HG03108 (cell line): ENCODE measurements at regions not wholly inside any gene's neighbourhood (a gene's known extent, or its start where the extent isn't known, plus 50 kb on each side); places are given as distances from the start of the nearest gene placed in this dataset.
"Not testable (repeated sequence)": the region's sequence is repeated elsewhere in the genome, so short reads cannot be mapped to it uniquely, and the experiment has no call there.

Experiments used
- ATAC-seq: cut with Tn5 transposase; IDR thresholded peaks from one replicate; pipeline ENCODE4 v1.9.1; 2021; ENCODE audit warnings: moderate library complexity; ENCODE audit not compliant: unreplicated experiment

GRCh38 chr5:126137891-126138280 is 285.3 kb upstream of the GRAMD2B start:
- no peak for ATAC-seq

GRCh38 chr5:126138281-126138931 is 284.8 kb upstream of the GRAMD2B start:
- ATAC-seq, result no peak

- ATAC-seq, result no peak
Measured at GRCh38 chr5:126139086-126139485, 284.1 kb upstream of the GRAMD2B start.

GRCh38 chr5:126139773-126140172 is 283.4 kb upstream of the GRAMD2B start:
- no peak for ATAC-seq

- ATAC-seq, result no peak
Measured at GRCh38 chr5:126143622-126144021, 279.6 kb upstream of the GRAMD2B start.

GRCh38 chr5:126150319-126150718 is 272.9 kb upstream of the GRAMD2B start:
- ATAC-seq, result not testable (repeated sequence)

GRCh38 chr5:126155298-126155697 is 267.9 kb upstream of the GRAMD2B start:
- ATAC-seq, result not testable (repeated sequence)

GRCh38 chr5:126166368-126166767 is 256.8 kb upstream of the GRAMD2B start:
- ATAC-seq, result no peak

GRCh38 chr5:126168785-126169184 is 254.4 kb upstream of the GRAMD2B start:
- no peak for ATAC-seq

- ATAC-seq, result no peak
Measured at GRCh38 chr5:126171916-126172315, 251.3 kb upstream of the GRAMD2B start.

- ATAC-seq, result no peak
Measured at GRCh38 chr5:126172812-126173211, 250.4 kb upstream of the GRAMD2B start.

- no peak for ATAC-seq
Measured at GRCh38 chr5:126178521-126178920, 244.7 kb upstream of the GRAMD2B start.

GRCh38 chr5:126182971-126183695 is 240.1 kb upstream of the GRAMD2B start:
- ATAC-seq, result no peak

- no peak for ATAC-seq
Measured at GRCh38 chr5:126184474-126184873, 238.7 kb upstream of the GRAMD2B start.

GRCh38 chr5:126186210-126186609 is 237.0 kb upstream of the GRAMD2B start:
- no peak for ATAC-seq

GRCh38 chr5:126188804-126189203 is 234.4 kb upstream of the GRAMD2B start:
- no peak for ATAC-seq

GRCh38 chr5:126189231-126189630 is 234.0 kb upstream of the GRAMD2B start:
- ATAC-seq, result no peak

GRCh38 chr5:126189862-126190261 is 233.3 kb upstream of the GRAMD2B start:
- ATAC-seq, result no peak

GRCh38 chr5:126192226-126192625 is 231.0 kb upstream of the GRAMD2B start:
- ATAC-seq, result no peak

- no peak for ATAC-seq
Measured at GRCh38 chr5:126195410-126196100, 227.7 kb upstream of the GRAMD2B start.

GRCh38 chr5:126198531-126198930 is 224.7 kb upstream of the GRAMD2B start:
- ATAC-seq, result no peak

- ATAC-seq, result no peak
Measured at GRCh38 chr5:126199467-126199866, 223.7 kb upstream of the GRAMD2B start.
